ENCODE measurements at regions not wholly inside any gene's neighbourhood (a gene's known extent, or its start where the extent isn't known, plus 50 kb on each side); places are given as distances from the start of the nearest gene placed in this dataset.

GRCh38 chr14:61225344-61225743 lies 55.8 kb downstream of the TMEM30B start:
- TF ChIP-seq CTCF (conservative IDR thresholded peaks at IDR 0.05; ENCODE audit: low read depth, low read length) = no peak
- no peak for TF ChIP-seq EZH2phosphoT487 (IDR thresholded peaks at IDR 0.05; ENCODE audit: borderline replicate concordance, low read length)
- TF ChIP-seq EZH2 (IDR thresholded peaks at IDR 0.05; ENCODE audit: low read length, unreplicated experiment) = no peak

All from PC-3 (cell line).